ENCODE measurements at regions not wholly inside any gene's neighbourhood (a gene's known extent, or its start where the extent isn't known, plus 50 kb on each side); places are given as distances from the start of the nearest gene placed in this dataset.

- H3K4me1 ChIP-seq, result no peaks in the 10 kb centered on the region
- H3K36me3 ChIP-seq, result no peaks in the 10 kb centered on the region
- no peak overlapping the region for H3K27ac ChIP-seq
- no peaks in the 10 kb centered on the region for H3K9me3 ChIP-seq
- peaks cover 24% of the 10 kb centered on the region for H3K27me3 ChIP-seq
- ATAC-seq, result no peak
- no peak overlapping the region for H3K4me3 ChIP-seq
- WGBS, 2 donors (ENCODE audit: low coverage in 1 of 2), result 36 to 58% methylated on average over 14 to 23 of the region's 23 CpGs
- TF ChIP-seq POLR2AphosphoS5 (IDR thresholded peaks at IDR 0.05), result no peak
- no peak for TF ChIP-seq EP300 (IDR thresholded peaks at IDR 0.05)
- TF ChIP-seq CTCF (IDR thresholded peaks at IDR 0.05), result no peak
- TF ChIP-seq POLR2A (IDR thresholded peaks at IDR 0.05), result no peak
Observed at GRCh38 chr20:22490287-22491193, 93.8 kb downstream of the FOXA2 start.

- Histone ChIP-seq H3K4me3 (no peak overlapping the region), H3K4me1 (no peaks in the 10 kb centered on the region), H3K9me3 (no peaks in the 10 kb centered on the region), H3K27ac (no peak overlapping the region), H3K27me3 (peaks cover 24% of the 10 kb centered on the region), H3K36me3 (no peaks in the 10 kb centered on the region)
- WGBS, 2 donors (ENCODE audit: low coverage in 1 of 2), result 22 to 45% methylated on average over 6 to 11 of the region's 11 CpGs
- TF ChIP-seq POLR2AphosphoS5 (IDR thresholded peaks at IDR 0.05) (no peak), CTCF (IDR thresholded peaks at IDR 0.05) (no peak), POLR2A (IDR thresholded peaks at IDR 0.05) (no peak), EP300 (IDR thresholded peaks at IDR 0.05) (no peak)
- no peak for ATAC-seq
Observed at GRCh38 chr20:22489626-22490286, 94.6 kb downstream of the FOXA2 start.

GRCh38 chr20:22480336-22480735 is 104.0 kb downstream of the FOXA2 start:
- no peak for TF ChIP-seq POLR2A (IDR thresholded peaks at IDR 0.05)
- no peak for TF ChIP-seq POLR2AphosphoS5 (IDR thresholded peaks at IDR 0.05)
- no peak for TF ChIP-seq CTCF (IDR thresholded peaks at IDR 0.05)
- no peak for TF ChIP-seq EP300 (IDR thresholded peaks at IDR 0.05)
- WGBS, 2 donors (ENCODE audit: low coverage in 1 of 2), result 29 to 55% methylated on average over 4 of the region's 4 CpGs

DNA sequence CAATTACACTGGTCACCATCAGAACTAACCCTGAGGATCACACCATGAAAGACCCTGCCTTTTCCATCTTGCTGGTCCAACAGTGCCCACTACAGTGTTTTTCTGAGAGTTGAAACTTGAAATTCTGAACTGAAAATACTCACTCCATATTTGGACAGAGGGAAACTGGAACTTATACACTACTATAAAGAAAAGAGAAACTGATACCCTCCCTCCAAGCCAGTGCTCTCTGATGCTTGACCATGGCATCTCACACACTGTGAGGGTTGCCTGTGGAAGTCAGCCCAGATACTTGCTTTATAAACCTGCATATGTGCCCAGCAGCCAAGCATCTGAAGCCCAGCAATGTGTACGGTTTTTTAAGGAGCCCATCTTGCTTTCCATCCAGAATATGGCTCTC is 108.7 kb downstream of the FOXA2 start:
- Histone ChIP-seq H3K27ac (no peak overlapping the region), H3K4me3 (no peak overlapping the region), H3K27me3 (peaks cover 36% of the 10 kb centered on the region), H3K9me3 (peaks cover 0 to 16% (median 0%) of the 10 kb centered on the region in 3 donors), H3K36me3 (no peaks in the 10 kb centered on the region), H3K4me1 (no peaks in the 10 kb centered on the region)
- ATAC-seq, result no peak
- WGBS, 2 donors (ENCODE audit: low coverage in 1 of 2), result 67 to 73% methylated on average over 1 of the region's 1 CpG
- no peak for TF ChIP-seq CTCF (IDR thresholded peaks at IDR 0.05)
- no peak for TF ChIP-seq EP300 (IDR thresholded peaks at IDR 0.05)
- no peak for TF ChIP-seq POLR2A (IDR thresholded peaks at IDR 0.05)
- TF ChIP-seq POLR2AphosphoS5 (IDR thresholded peaks at IDR 0.05), result no peak

More at GRCh38 chr20:22480336-22480735, 104.0 kb downstream of the FOXA2 start:
- Histone ChIP-seq H3K27ac (no peak overlapping the region), H3K27me3 (peaks cover 14% of the 10 kb centered on the region), H3K4me1 (no peaks in the 10 kb centered on the region), H3K9me3 (peaks cover 0 to 16% (median 0%) of the 10 kb centered on the region in 3 donors), H3K36me3 (no peaks in the 10 kb centered on the region), H3K4me3 (no peak overlapping the region)
- ATAC-seq, result no peak
